NCI-H2171 (cell line): ENCODE measurements at regions not wholly inside any gene's neighbourhood (a gene's known extent, or its start where the extent isn't known, plus 50 kb on each side); places are given as distances from the start of the nearest gene placed in this dataset.

ENCODE experiments used
- DNase-seq: peaks from one replicate; lab custom pipeline; 2025; lab: John Stamatoyannopoulos, UW

- no peak for DNase-seq
Measured at GRCh38 chr4:11597506-11597905, 168.8 kb upstream of the HS3ST1 start.

GRCh38 chr4:11596989-11597388, 168.3 kb upstream of the HS3ST1 start:
- no peak for DNase-seq

GRCh38 chr4:11593576-11594116, 165.0 kb upstream of the HS3ST1 start:
- DNase-seq = no peak

- no peak for DNase-seq
Measured at GRCh38 chr4:11592276-11592675, 163.6 kb upstream of the HS3ST1 start.

GRCh38 chr4:11590132-11590531, 161.4 kb upstream of the HS3ST1 start:
- no peak for DNase-seq

- no peak for DNase-seq
Measured at GRCh38 chr4:11589676-11590075, 161.0 kb upstream of the HS3ST1 start.

- no peak for DNase-seq
Measured at GRCh38 chr4:11587797-11588196, 159.1 kb upstream of the HS3ST1 start.

GRCh38 chr4:11585506-11585905, 156.8 kb upstream of the HS3ST1 start:
- no peak for DNase-seq

- no peak for DNase-seq
Measured at GRCh38 chr4:11568511-11568910, 139.8 kb upstream of the HS3ST1 start.

GRCh38 chr4:11566444-11567022, 137.8 kb upstream of the HS3ST1 start:
- DNase-seq = no peak

- DNase-seq = no peak
Measured at GRCh38 chr4:11565899-11566298, 137.2 kb upstream of the HS3ST1 start.

- DNase-seq = no peak
Measured at GRCh38 chr4:11565213-11565612, 136.5 kb upstream of the HS3ST1 start.

- no peak for DNase-seq
Measured at GRCh38 chr4:11564021-11564420, 135.3 kb upstream of the HS3ST1 start.

- no peak for DNase-seq
Measured at GRCh38 chr4:11549525-11549924, 120.8 kb upstream of the HS3ST1 start.

- no peak for DNase-seq
Measured at GRCh38 chr4:11548597-11549082, 119.9 kb upstream of the HS3ST1 start.

GRCh38 chr4:11546391-11547175, 117.9 kb upstream of the HS3ST1 start:
- DNase-seq = no peak

GRCh38 chr4:11545651-11546050, 117.0 kb upstream of the HS3ST1 start:
- DNase-seq = no peak

GRCh38 chr4:11544211-11544610, 115.5 kb upstream of the HS3ST1 start:
- no peak for DNase-seq

GRCh38 chr4:11543706-11544105, 115.0 kb upstream of the HS3ST1 start:
- DNase-seq = no peak

GRCh38 chr4:11542952-11543351, 114.3 kb upstream of the HS3ST1 start:
- no peak for DNase-seq

- no peak for DNase-seq
Measured at GRCh38 chr4:11537846-11538245, 109.2 kb upstream of the HS3ST1 start.

GRCh38 chr4:11535333-11535732, 106.6 kb upstream of the HS3ST1 start:
- DNase-seq = no peak

GRCh38 chr4:11534623-11535302, 106.1 kb upstream of the HS3ST1 start:
- DNase-seq = no peak
